C1 segment of cervical spinal cord (tissue), 14 donors: ENCODE measurements at regions not wholly inside any gene's neighbourhood (a gene's known extent, or its start where the extent isn't known, plus 50 kb on each side); places are given as distances from the start of the nearest gene placed in this dataset.
"Not testable (repeated sequence)": the region's sequence is repeated elsewhere in the genome, so short reads cannot be mapped to it uniquely, and the experiment has no call there.

ENCODE experiments used
- DNase-seq, 14 donors: peaks; one replicate each; lab custom pipeline; 2025; lab: John Stamatoyannopoulos, UW

- DNase-seq = no peak
These were observed 196.0 kb upstream of the CPHXL start for GRCh38 chr16:75922250-75922649.

DNA sequence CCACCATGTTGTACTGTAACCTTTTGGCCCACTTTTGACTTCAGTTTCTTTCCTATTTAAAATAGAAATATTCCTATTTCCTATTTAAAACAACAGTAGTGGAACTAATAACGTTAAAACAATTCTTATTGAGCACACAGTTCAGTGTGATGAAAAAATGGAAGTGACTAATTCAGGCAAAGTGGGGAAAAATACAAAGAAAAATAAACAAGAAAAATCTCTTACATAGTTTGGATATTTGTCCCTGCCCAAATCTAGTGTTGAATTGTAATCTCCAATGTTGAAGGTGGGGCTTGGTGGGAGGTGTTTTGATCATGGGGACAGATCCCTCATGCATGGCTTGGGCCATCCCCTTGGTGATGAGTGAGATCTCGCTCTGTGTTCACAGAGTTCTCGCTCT lies 198.1 kb upstream of the CPHXL start:
- no peak for DNase-seq

GRCh38 chr16:75927810-75928209 lies 201.5 kb upstream of the CPHXL start:
- no peak for DNase-seq

DNA sequence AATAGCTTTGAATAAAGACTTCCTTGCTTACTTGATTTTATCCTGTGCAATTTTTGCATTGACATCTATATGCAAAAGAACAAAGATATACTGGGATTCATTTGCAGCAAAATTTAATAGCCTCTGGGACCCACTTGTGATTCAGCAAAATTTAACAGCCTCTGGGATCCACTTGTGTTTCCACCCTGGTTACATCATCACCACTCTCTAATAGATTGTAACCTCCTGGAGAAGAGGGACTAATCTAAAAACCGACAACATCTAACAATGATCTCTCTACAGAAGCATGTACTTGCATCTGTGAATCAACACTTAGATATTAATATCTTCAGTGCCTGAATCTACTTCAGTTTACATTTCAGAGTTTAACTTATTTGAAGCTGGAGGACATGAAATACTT lies 202.0 kb upstream of the CPHXL start:
- no peak for DNase-seq

GRCh38 chr16:75929046-75929445 lies 202.8 kb upstream of the CPHXL start:
- no peak for DNase-seq

GRCh38 chr16:75931043-75931442 lies 204.8 kb upstream of the CPHXL start:
- DNase-seq = no peak

DNA sequence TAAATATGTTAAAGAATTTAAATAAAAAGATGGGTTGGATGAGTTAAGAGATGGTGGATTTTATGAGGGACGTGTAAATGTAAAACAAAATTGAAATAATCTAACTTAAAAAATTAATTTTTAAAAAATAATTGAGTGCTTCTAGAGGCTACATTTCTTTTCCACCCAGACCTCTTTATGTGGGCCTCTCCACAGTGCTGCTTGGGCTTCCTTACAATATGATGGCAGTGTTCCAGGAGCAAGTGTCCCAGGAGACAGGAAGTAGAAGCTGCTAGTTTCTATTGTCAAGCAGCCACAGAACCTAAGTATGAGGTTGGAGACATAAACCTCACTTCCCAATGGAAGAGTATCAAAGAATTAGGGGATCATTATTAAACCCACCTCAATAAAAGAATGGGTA lies 205.7 kb upstream of the CPHXL start:
- no peak for DNase-seq

DNA sequence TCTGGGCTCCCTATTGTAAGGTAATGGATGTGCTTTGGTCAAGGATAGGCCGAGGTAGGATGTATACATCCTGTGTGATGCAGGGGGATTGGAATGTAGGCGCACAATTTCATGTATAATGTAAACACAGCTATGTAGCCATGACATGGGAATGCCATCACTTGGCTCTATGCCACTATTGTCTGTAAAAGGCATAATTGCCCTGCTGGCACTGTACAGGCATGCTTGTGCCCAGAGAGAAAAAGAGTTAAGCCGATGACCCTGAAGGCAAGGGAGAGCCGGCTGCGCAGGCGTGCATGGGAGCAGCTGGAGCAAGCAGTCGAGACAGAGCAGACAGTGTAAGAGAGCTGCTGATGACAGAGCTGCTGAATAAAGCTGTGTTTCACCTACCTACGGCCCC lies 212.5 kb upstream of the CPHXL start:
- DNase-seq = peak in 1 of 14 donors; percentile 7

DNA sequence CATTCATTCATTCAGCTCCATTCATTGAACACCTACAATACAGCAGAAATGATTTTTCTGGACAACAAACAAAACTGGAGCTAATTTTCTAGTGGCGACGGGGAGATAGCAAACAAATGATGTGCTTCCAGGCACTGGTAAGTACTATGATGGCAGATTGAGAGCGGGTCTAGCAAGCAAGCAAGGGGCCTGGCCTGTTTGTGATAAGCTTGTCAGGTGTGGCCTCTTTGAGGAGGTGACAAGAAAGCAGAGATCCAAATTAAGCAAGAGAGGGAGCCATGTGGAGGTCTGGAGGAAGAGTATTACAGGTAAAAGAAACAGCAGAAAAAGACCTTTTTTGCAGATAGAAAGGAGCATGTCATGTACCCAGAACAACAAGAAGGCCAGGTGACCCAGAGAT lies 216.1 kb upstream of the CPHXL start:
- no peak for DNase-seq

GRCh38 chr16:75942936-75943335 lies 216.6 kb upstream of the CPHXL start:
- DNase-seq = no peak

GRCh38 chr16:75943705-75944514 lies 217.6 kb upstream of the CPHXL start:
- no peak for DNase-seq

DNA sequence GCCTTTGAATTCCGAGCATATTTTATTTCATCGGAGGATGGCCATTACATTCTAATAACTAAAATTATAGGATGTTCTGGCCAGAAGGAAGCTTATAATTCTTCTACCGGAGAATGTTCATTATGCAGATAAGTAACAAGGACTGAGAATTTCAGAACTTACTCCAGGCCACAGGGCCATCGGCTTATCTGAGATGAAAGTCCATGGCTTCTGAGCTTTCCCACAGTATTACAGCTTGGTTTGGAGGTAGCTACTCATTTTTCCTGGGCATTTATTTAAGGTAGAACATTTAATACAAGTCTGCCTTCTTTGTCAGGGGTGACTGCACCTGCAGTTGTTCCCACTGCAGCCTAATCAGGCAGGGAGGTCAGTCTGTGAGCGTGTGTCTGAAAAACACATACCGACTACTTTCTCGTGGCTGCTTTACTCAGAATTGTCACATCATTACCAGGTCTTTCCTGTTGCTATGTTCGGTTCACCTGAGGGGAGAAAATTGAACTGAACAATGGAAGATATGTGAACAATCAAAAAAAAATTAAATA lies 219.7 kb upstream of the CPHXL start:
- DNase-seq = no peak

- peak in 2 of 14 donors; percentile 10 to 42 for DNase-seq
These were observed 221.4 kb upstream of the CPHXL start for GRCh38 chr16:75947626-75948239.

GRCh38 chr16:75948441-75948840 lies 222.2 kb upstream of the CPHXL start:
- DNase-seq = peak in 1 of 14 donors; percentile 42

DNA sequence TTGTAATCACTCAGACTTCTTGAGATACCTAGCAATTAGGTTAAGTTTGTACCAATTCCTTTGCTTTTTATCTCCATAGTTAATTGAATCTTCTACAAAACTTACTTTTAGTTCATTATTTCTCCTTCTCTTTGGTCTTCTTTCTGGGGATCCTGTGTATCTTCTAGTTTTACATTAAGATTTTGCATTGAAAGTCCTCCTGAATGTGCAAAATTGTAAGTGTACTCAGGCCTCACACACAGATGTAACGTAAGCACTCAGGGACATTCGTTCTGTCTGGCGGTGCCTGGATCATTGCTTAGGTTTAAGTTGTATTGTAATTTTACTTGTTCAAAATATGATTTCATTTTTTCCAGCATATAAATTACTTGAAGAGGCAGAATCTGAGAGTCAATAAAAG lies 222.6 kb upstream of the CPHXL start:
- no peak for DNase-seq

DNA sequence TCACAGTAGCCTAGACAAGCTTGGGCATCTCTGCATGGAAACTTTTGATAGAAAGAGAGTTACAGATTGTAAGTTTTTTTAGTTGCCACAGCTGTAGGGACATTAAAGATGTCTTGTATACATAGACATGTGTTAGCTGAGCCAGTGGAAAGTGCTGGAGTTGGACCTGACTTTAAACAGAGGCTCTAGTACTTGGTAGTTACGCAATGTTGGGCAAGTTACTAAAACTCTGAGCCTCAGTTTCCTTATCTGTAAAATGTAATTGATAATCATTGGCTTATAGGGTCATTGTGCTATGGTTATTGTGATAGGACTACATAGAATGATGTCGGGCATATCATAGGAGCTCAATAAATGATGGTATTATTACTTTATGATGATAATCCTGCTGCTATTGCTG lies 225.8 kb upstream of the CPHXL start:
- no peak for DNase-seq

DNA sequence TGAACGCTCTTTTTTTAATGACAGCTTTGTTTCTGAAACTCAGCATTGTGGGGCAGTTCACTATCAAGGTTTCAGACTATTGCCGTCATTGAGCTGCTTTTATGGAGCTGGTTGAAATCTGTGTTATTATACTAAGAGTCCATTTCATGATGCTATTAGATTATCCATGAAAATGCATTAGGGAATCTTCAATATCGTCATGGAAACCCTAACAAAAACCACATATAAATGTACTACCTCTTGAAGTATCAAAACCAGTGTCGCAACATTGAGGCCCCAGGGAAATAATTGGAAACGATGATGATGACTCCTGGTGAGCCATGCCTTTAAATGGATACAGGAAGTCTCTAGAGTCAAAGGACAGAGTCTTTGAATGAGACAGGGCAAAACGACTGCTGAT lies 231.6 kb upstream of the CPHXL start:
- DNase-seq = no peak

DNA sequence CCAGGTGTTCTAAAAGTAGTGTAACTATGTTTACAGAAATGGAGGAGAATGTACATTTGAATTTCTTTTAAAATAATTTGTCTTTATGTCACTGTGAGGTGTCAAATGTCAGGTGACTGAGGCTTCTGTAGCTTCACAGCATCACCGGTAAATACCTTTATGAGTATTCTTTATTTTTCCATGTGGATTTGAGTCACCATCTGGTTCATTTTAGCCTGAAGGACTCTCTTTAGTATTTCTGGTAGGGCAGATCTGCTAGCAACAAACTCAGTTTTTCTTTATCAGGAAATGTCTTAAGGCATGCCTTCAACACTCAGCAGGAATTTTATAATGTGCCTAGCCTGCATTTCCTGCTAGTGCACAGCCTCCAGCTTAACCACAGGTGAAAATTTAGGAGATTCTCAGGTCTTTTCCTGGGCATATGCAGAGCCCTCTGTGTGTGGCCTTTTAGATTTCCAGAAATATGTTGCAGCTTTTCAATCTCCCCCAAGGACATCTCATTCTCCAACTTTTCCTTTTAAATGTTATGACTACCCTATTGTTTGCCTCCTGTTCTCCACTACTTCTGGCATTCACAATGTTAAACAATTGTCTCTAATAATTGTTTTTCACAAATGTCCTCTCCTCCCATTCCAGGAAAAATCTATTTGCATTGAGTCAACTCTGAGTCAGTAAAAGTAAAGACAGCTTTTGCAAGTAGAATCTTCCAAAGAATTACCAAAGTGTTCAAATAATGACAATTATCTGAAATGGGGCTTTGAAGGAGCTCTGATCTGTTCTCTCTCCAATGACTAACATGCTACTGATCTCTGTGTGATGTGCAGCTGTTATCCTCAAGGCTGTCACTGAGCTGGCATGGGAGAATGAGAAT lies 239.4 kb upstream of the CPHXL start:
- DNase-seq = peak in 1 of 14 donors; percentile 10

GRCh38 chr16:75969120-75969519 lies 242.8 kb upstream of the CPHXL start:
- not testable (repeated sequence) for DNase-seq

- DNase-seq = no peak
These were observed 245.0 kb upstream of the CPHXL start for GRCh38 chr16:75971334-75971733.

DNA sequence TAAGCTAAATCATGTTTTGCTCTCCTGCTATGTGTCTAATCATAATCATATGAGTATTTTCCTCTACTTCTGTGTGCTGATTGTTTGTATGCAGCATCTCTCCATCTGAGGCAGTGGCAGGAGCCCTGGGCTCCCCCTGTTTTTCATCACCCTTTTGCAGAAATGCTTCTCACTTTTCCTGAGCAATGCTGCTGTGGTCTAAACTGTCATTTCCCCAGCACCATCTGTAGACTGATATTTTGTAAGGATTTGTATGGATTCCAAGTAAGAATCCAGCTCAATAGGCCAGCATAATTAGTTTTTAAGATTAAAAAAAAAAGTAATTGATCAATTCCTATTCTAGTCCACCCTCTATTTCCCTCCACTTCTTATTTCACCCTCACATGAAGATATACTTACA lies 257.0 kb upstream of the CPHXL start:
- no peak for DNase-seq

DNA sequence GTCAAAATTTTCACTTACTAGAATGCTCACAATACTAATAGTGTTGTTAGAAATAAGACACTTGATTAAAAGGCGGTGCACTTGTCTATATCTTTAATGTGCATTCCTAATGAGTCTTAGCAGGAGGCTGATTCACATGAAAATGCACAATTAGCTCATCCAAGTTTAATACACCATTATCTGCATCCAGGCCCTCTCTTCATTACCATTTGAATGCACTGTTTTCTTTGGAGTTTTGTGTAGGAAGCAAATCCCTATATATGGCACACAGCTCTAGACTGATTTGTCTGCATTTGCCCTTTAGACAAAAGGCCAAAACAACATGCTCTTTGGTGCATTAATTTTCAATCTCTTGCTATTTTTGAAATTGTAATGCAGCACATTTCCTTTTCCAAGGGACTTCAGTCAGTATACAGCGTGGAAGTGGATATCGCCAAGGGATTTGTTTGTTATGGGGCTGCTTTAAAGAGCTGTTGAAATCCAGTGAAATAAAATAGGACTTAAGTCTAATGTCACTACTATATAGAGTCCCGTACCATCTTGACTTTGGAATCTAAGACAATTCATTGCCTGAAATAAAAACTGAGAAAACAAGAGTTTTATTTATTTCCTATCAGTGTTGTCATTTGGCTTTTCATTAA lies 257.6 kb upstream of the CPHXL start:
- no peak for DNase-seq
